ENCODE measurements at regions not wholly inside any gene's neighbourhood (a gene's known extent, or its start where the extent isn't known, plus 50 kb on each side); places are given as distances from the start of the nearest gene placed in this dataset.

DNA sequence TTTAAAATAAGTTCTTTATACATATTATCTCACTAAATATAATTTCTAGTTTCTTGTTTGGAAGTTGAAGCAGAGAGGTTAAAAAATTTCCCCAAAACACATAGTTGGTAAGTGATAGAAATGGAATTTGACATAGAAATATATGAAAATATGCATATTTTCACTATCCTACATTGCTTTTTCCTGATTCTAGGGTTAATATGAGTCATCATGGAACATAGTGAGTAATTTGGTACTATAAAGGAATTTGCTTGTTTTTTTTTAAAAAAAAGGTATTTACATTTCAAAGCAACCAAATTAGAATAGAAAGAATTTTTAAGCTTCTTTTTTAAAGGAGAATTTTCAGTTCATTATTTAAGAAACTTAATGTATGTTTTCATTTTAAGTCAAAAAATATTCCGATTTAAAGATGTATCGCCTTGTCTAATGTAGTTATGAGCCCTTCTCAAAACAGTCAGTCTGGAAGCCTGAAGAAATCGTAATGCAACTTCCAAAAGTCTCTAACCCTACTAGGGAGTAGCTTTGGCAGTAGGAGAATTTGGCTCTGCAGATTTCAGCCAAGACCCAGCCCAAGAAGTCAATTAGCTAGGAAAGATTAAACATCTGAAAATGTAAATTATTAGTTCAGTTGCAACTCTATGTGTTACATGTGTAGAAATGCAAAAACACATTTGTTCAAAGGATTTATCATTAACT, 147.3 kb downstream of the RDH14 start:
- no peak for TF ChIP-seq GATA3 (IDR thresholded peaks at IDR 0.05; ENCODE audit: low read depth, low read length)
- no peak for TF ChIP-seq GATA2 (IDR thresholded peaks at IDR 0.05; ENCODE audit: low read depth, low read length)

All from SH-SY5Y (cell line).